Neural cell (in vitro differentiated cells): ENCODE measurements at regions not wholly inside any gene's neighbourhood (a gene's known extent, or its start where the extent isn't known, plus 50 kb on each side); places are given as distances from the start of the nearest gene placed in this dataset.

Experiments
- H2AFZ ChIP-seq: fragments of 200-600, 300-800 bp; sonication (generic), shearing (Covaris generic); 2 replicates; pipeline ENCODE4 v1.6.0; 2014; ENCODE audit warnings: low read depth, mild to moderate bottlenecking, antibody characterized with exemption, low read length, moderate library complexity
- H3F3A ChIP-seq: fragments of 200-600 bp; shearing (Covaris generic); 2 replicates; pipeline ENCODE4 v1.6.1; 2016; ENCODE audit warnings: mild to moderate bottlenecking, moderate library complexity, mixed read lengths, antibody characterized with exemption, low read length; ENCODE audit not compliant: insufficient read depth, poor library complexity, severe bottlenecking
- H3K27ac ChIP-seq: fragments of 200-600, 300-800 bp; sonication (generic), shearing (Covaris generic); 2 replicates; pipeline ENCODE4 v1.5.1; 2014; ENCODE audit warnings: mild to moderate bottlenecking, low read length, moderate library complexity
- H3K27me3 ChIP-seq: fragments of 300-800, 200-600 bp; sonication (generic), shearing (Covaris generic); 2 replicates; pipeline ENCODE4 v1.6.0; 2014; ENCODE audit warnings: mild to moderate bottlenecking, low read depth, low read length, moderate library complexity; ENCODE audit not compliant: insufficient read depth
- H3K36me3 ChIP-seq: fragments of 300-800, 200-600 bp; sonication (generic), shearing (Covaris generic); 2 replicates; pipeline ENCODE4 v1.5.1; 2014; ENCODE audit warnings: mild to moderate bottlenecking, antibody characterized with exemption, low read length, moderate library complexity; ENCODE audit not compliant: insufficient read depth
- H3K4me2 ChIP-seq: fragments of 300-800, 200-600 bp; sonication (generic), shearing (Covaris generic); 2 replicates; pipeline ENCODE4 v1.6.0; 2014; ENCODE audit warnings: mild to moderate bottlenecking, low read length
- H3K4me3 ChIP-seq: fragments of 300-800, 200-600 bp; sonication (generic), shearing (Covaris generic); 2 replicates; pipeline ENCODE4 v1.5.1; 2014; ENCODE audit warnings: mild to moderate bottlenecking, low read length, moderate library complexity
- H3K79me2 ChIP-seq: fragments of 200-600 bp; shearing (Covaris generic); replicated peaks from 2 replicates; pipeline ENCODE4 v1.6.0; 2014; ENCODE audit warnings: mild to moderate bottlenecking, low read length, moderate library complexity; ENCODE audit not compliant: insufficient read depth
- H3K9ac ChIP-seq: fragments of 300-800, 200-600 bp; sonication (generic), shearing (Covaris generic); 2 replicates; pipeline ENCODE4 v1.6.1; 2016; ENCODE audit warnings: mild to moderate bottlenecking, low read length, mixed read lengths
- H3K9me2 ChIP-seq: fragments of 200-600 bp; shearing (Covaris generic); 2 replicates; pipeline ENCODE4 v1.6.1; 2016; ENCODE audit warnings: mild to moderate bottlenecking, low read length, mixed read lengths; ENCODE audit not compliant: insufficient read depth
- H3K9me3 ChIP-seq: fragments of 200-600, 300-800 bp; sonication (generic), shearing (Covaris generic); 2 replicates; pipeline ENCODE4 v1.6.1; 2016; ENCODE audit warnings: mild to moderate bottlenecking, mixed run types, low read length, moderate library complexity, mixed read lengths
- H4K20me1 ChIP-seq: fragments of 200-600 bp; shearing (Covaris generic); 2 replicates; pipeline ENCODE4 v1.6.1; 2016; ENCODE audit warnings: mild to moderate bottlenecking, mixed run types; ENCODE audit not compliant: insufficient read depth
- CTCF ChIP-seq: fragments of 450-650 bp; IDR thresholded peaks from 2 replicates; pipeline ENCODE4 v1.5.1; 2014; ENCODE audit warnings: antibody characterized with exemption, mild to moderate bottlenecking, moderate library complexity; ENCODE audit not compliant: poor library complexity, severe bottlenecking
- EP300 ChIP-seq: fragments of 450-650 bp; conservative IDR thresholded peaks from 2 replicates; pipeline ENCODE4 v1.6.1; 2014; ENCODE audit warnings: antibody characterized with exemption, mild to moderate bottlenecking, moderate library complexity; ENCODE audit not compliant: poor library complexity, severe bottlenecking
- EZH2 ChIP-seq: fragments of 200-600, 300-800 bp; shearing (Covaris generic), sonication (generic); IDR thresholded peaks from 2 replicates; pipeline ENCODE4 v1.6.1; 2014; ENCODE audit warnings: antibody characterized with exemption, low read length, borderline replicate concordance, mild to moderate bottlenecking; ENCODE audit not compliant: insufficient read depth, poor library complexity, severe bottlenecking
- MXI1 ChIP-seq: fragments of 450-650 bp; conservative IDR thresholded peaks from 2 replicates; pipeline ENCODE4 v1.6.1; 2014; ENCODE audit warnings: antibody characterized with exemption, mild to moderate bottlenecking; ENCODE audit not compliant: poor library complexity, severe bottlenecking
- POLR2AphosphoS5 ChIP-seq: IDR thresholded peaks from 2 replicates; pipeline ENCODE4 v1.6.1; 2012
- RAD21 ChIP-seq: fragments of 450-650 bp; conservative IDR thresholded peaks from 2 replicates; pipeline ENCODE4 v1.6.1; 2014; ENCODE audit warnings: antibody characterized with exemption, mild to moderate bottlenecking, moderate library complexity
- REST ChIP-seq: IDR thresholded peaks from 2 replicates; pipeline ENCODE4 v1.6.1; 2012; ENCODE audit warnings: borderline replicate concordance
- SMC3 ChIP-seq: fragments of 450-650 bp; conservative IDR thresholded peaks from 2 replicates; pipeline ENCODE4 v1.6.1; 2014; ENCODE audit warnings: antibody characterized with exemption, mild to moderate bottlenecking, moderate library complexity; ENCODE audit not compliant: poor library complexity
- TAF1 ChIP-seq: IDR thresholded peaks from 2 replicates; pipeline ENCODE4 v1.6.1; 2012; ENCODE audit warnings: low read depth

DNA sequence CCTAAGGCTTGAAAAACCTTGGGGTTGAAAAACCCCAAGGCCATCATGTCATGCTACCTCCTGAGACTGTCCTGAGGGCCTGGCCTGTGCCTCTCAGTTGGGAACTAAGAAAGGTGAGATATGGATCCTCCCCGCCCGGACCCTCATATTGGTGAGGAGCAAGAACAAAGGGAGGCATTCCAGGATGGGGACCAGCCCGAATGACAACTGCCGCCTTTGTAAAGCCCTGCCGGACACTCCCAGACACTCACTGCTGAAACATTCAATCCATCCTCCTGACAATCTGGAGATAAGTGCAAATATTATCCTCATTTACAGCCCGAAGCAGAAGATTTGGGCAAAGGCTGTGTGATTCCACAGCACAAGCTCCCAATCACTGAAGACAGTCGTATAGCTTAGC is 298.3 kb downstream of the NSG2 start:
- H3K9me2 ChIP-seq = no peaks in the 10 kb centered on the region
- no peak for TF ChIP-seq POLR2AphosphoS5
- TF ChIP-seq CTCF = no peak
- no peak for TF ChIP-seq EP300
- no peak for TF ChIP-seq SMC3
- TF ChIP-seq MXI1 = no peak
- no peak for TF ChIP-seq TAF1
- TF ChIP-seq EZH2 = no peak
- TF ChIP-seq REST = no peak
- no peak for TF ChIP-seq RAD21
- H3F3A ChIP-seq = no peaks in the 10 kb centered on the region
- H3K9me3 ChIP-seq = no peaks in the 10 kb centered on the region
- H3K4me2 ChIP-seq = no peak overlapping the region
- H3K36me3 ChIP-seq = no peaks in the 10 kb centered on the region
- H2AFZ ChIP-seq = no peak overlapping the region
- H4K20me1 ChIP-seq = no peaks in the 10 kb centered on the region
- H3K27ac ChIP-seq = no peak overlapping the region
- H3K9ac ChIP-seq = no peak overlapping the region
- no peaks in the 10 kb centered on the region for H3K79me2 ChIP-seq
- H3K4me3 ChIP-seq = no peak overlapping the region
- H3K27me3 ChIP-seq = no peaks in the 10 kb centered on the region

GRCh38 chr5:174344335-174344734 is 298.8 kb downstream of the NSG2 start:
- Histone ChIP-seq H3K79me2 (no peaks in the 10 kb centered on the region), H3K9ac (no peak overlapping the region), H3K27ac (no peak overlapping the region), H2AFZ (no peak overlapping the region), H3K4me2 (no peak overlapping the region), H3K9me3 (no peaks in the 10 kb centered on the region), H3K4me3 (no peak overlapping the region), H4K20me1 (no peaks in the 10 kb centered on the region), H3K36me3 (no peaks in the 10 kb centered on the region), H3K27me3 (no peaks in the 10 kb centered on the region), H3F3A (no peaks in the 10 kb centered on the region), H3K9me2 (no peaks in the 10 kb centered on the region)
- TF ChIP-seq MXI1 = no peak
- no peak for TF ChIP-seq RAD21
- TF ChIP-seq SMC3 = no peak
- no peak for TF ChIP-seq CTCF
- no peak for TF ChIP-seq POLR2AphosphoS5
- TF ChIP-seq TAF1 = no peak
- TF ChIP-seq REST = no peak
- TF ChIP-seq EZH2 = no peak
- TF ChIP-seq EP300 = no peak
